CD14-positive monocyte (primary cell): ENCODE measurements at regions not wholly inside any gene's neighbourhood (a gene's known extent, or its start where the extent isn't known, plus 50 kb on each side); places are given as distances from the start of the nearest gene placed in this dataset.

ENCODE experiments used
- DNase-seq, 3 donors: peaks; one replicate each; pipeline ENCODE4 v3.0.0-alpha.2; 2011 to 2022
- H2AFZ ChIP-seq: 2 replicates; pipeline ENCODE4 v1.6.0; 2012; ENCODE audit warnings: mild to moderate bottlenecking, low read depth, low read length, inconsistent platforms; ENCODE audit not compliant: insufficient read depth, poor library complexity, severe bottlenecking
- H3K27ac ChIP-seq, 2 donors: 1 replicate in 1 of 2; 2 replicates in 1 of 2; pipeline ENCODE4 v1.5.1; 2012 to 2013; ENCODE audit warnings: low read length in 2 of 2, control low read depth in 1 of 2, inconsistent platforms in 1 of 2, low read depth in 1 of 2, mild to moderate bottlenecking in 1 of 2
- H3K27me3 ChIP-seq, 2 donors: one replicate each; pipeline versions ENCODE4 v1.6.0 to v1.6.1; 2011 to 2013; ENCODE audit warnings: low read length in 2 of 2; ENCODE audit not compliant: control insufficient read depth in 2 of 2, insufficient read depth in 2 of 2
- H3K36me3 ChIP-seq, 2 donors: replicated peaks in 1 of 2; 1 replicate in 1 of 2; 2 replicates in 1 of 2; pipeline versions ENCODE4 v1.5.1 to v1.6.1; 2012 to 2013; ENCODE audit warnings: low read length in 2 of 2, control low read depth in 1 of 2, inconsistent platforms in 1 of 2, mild to moderate bottlenecking in 1 of 2; ENCODE audit not compliant: insufficient read depth in 2 of 2, control insufficient read depth in 1 of 2
- H3K4me1 ChIP-seq, 2 donors: 1 replicate in 1 of 2; 2 replicates in 1 of 2; pipeline versions ENCODE4 v1.5.1 to v1.6.1; 2012 to 2013; ENCODE audit warnings: low read length in 2 of 2, control low read depth in 1 of 2, inconsistent platforms in 1 of 2, mild to moderate bottlenecking in 1 of 2, moderate library complexity in 1 of 2; ENCODE audit not compliant: insufficient read depth in 2 of 2, control insufficient read depth in 1 of 2
- H3K4me2 ChIP-seq: replicated peaks from 2 replicates; pipeline ENCODE3; 2012; ENCODE audit warnings: low read length, moderate library complexity, mild to moderate bottlenecking; ENCODE audit not compliant: poor library complexity, severe bottlenecking; ENCODE audit errors: extremely low read depth
- H3K4me3 ChIP-seq, 3 experiments: fragments of 200-600 bp in 1 of 3; sonication (generic) in 1 of 3; replicated peaks in 1 of 3; 1 replicate in 2 of 3; 2 replicates in 1 of 3; pipeline ENCODE4 v1.5.1; 2011 to 2013; ENCODE audit warnings: low read length in 3 of 3, mild to moderate bottlenecking in 3 of 3, control low read depth in 2 of 3, low read depth in 2 of 3, inconsistent platforms in 1 of 3, moderate library complexity in 1 of 3
- H3K79me2 ChIP-seq: 2 replicates; pipeline ENCODE4 v1.6.0; 2012; ENCODE audit warnings: mild to moderate bottlenecking, control low read depth, inconsistent platforms, low read length, moderate library complexity; ENCODE audit not compliant: insufficient read depth
- H3K9ac ChIP-seq: 2 replicates; pipeline ENCODE4 v1.6.0; 2017; ENCODE audit warnings: low read length, mild to moderate bottlenecking; ENCODE audit not compliant: insufficient read depth, poor library complexity, severe bottlenecking
- H3K9me3 ChIP-seq, 2 donors: replicated peaks in 1 of 2; 1 replicate in 1 of 2; 2 replicates in 1 of 2; pipeline versions ENCODE4 v1.5.1 to v1.6.1; 2012 to 2013; ENCODE audit warnings: low read length in 2 of 2, control low read depth in 1 of 2; ENCODE audit not compliant: control insufficient read depth in 1 of 2, insufficient read depth in 1 of 2
- H4K20me1 ChIP-seq: 2 replicates; pipeline ENCODE4 v1.6.0; 2012; ENCODE audit warnings: mild to moderate bottlenecking, low read length, control low read depth, moderate library complexity; ENCODE audit not compliant: insufficient read depth
- H3K27ac Mint-ChIP-seq, 7 donors: one replicate each; pipeline ENCODE4 v1.8.0; 2020; ENCODE audit warnings: mild to moderate bottlenecking in 7 of 7, mixed read lengths in 7 of 7, moderate library complexity in 6 of 7, inconsistent platforms in 2 of 7
- H3K27me3 Mint-ChIP-seq, 3 donors: one replicate each; pipeline ENCODE4 v1.8.0; 2021 to 2022; ENCODE audit warnings: low read depth in 3 of 3, mild to moderate bottlenecking in 3 of 3, mixed read lengths in 3 of 3, moderate library complexity in 3 of 3, inconsistent platforms in 1 of 3
- H3K36me3 Mint-ChIP-seq, 2 donors: one replicate each; pipeline ENCODE4 v1.8.0; 2020; ENCODE audit warnings: mixed read lengths in 2 of 2, inconsistent platforms in 1 of 2, mild to moderate bottlenecking in 1 of 2
- H3K4me1 Mint-ChIP-seq: one replicate; pipeline ENCODE4 v1.8.0; 2020; ENCODE audit warnings: mild to moderate bottlenecking, mixed read lengths
- H3K4me3 Mint-ChIP-seq, 2 donors: one replicate each; pipeline ENCODE4 v1.8.0; 2020; ENCODE audit warnings: mild to moderate bottlenecking in 2 of 2, mixed read lengths in 2 of 2, moderate library complexity in 1 of 2
- H3K9me3 Mint-ChIP-seq, 7 donors: one replicate each; pipeline ENCODE4 v1.8.0; 2020 to 2022; ENCODE audit warnings: mixed read lengths in 7 of 7, mild to moderate bottlenecking in 6 of 7, moderate library complexity in 6 of 7, inconsistent platforms in 2 of 7
- CTCF ChIP-seq: fragments of 200-600 bp; IDR thresholded peaks from one replicate; pipeline ENCODE4 v1.8.0; 2022; ENCODE audit warnings: antibody characterized with exemption, mild to moderate bottlenecking
- WGBS: methylation state at CpG from one replicate; pipeline ENCODE4 v1.1.5; 2013; ENCODE audit warnings: missing lambda C conversion rate; ENCODE audit not compliant: insufficient coverage; 5-methylcytosine and 5-hydroxymethylcytosine counted together
- intact Hi-C, 2 donors: fragments of 100-400 bp; cut with micrococcal nuclease; formaldehyde crosslinking; loops; one replicate each; pipeline versions ENCODE4 v1.15.0 to v1.15.1; 2023

GRCh38 chr10:78658645-78659597, 409.8 kb upstream of the ZMIZ1 start:
- no peak overlapping the region for H2AFZ ChIP-seq
- H3K4me2 ChIP-seq = no peak overlapping the region
- Mint-ChIP-seq H3K4me1 (peaks cover 1% of the 10 kb centered on the region), H3K4me3 (no peak overlapping the region), H3K36me3 (no peaks in the 10 kb centered on the region), H3K27ac (no peak overlapping the region), H3K9me3 (peaks cover 0 to 2% (median 1%) of the 10 kb centered on the region in 7 donors), H3K27me3 (peaks cover 2 to 4% (median 3%) of the 10 kb centered on the region in 3 donors)
- no peaks in the 10 kb centered on the region for H3K9me3 ChIP-seq
- H3K27ac ChIP-seq = no peak overlapping the region
- no peaks in the 10 kb centered on the region for H3K79me2 ChIP-seq
- no peak for DNase-seq
- WGBS = 94% methylated on average over 6 of the region's 8 CpGs
- no peaks in the 10 kb centered on the region for H3K27me3 ChIP-seq
- H3K4me1 ChIP-seq = no peaks in the 10 kb centered on the region
- no peak overlapping the region for H3K9ac ChIP-seq
- intact Hi-C loops = loop anchor here (5.0 to 10.0 kb wide), 3 partner anchors 126 to 612 kb away; no protein-coding TSS in a partner anchor
- H4K20me1 ChIP-seq = no peaks in the 10 kb centered on the region
- no peak for TF ChIP-seq CTCF
- no peaks in the 10 kb centered on the region for H3K36me3 ChIP-seq
- H3K4me3 ChIP-seq = no peak overlapping the region

- Mint-ChIP-seq H3K27ac (no peak overlapping the region), H3K9me3 (peaks cover 0 to 8% (median 3%) of the 10 kb centered on the region in 7 donors), H3K4me1 (peaks cover 1% of the 10 kb centered on the region), H3K27me3 (peaks cover under 1 to 2% (median 2%) of the 10 kb centered on the region in 3 donors), H3K4me3 (no peak overlapping the region), H3K36me3 (no peaks in the 10 kb centered on the region)
- Histone ChIP-seq H3K4me1 (no peaks in the 10 kb centered on the region), H3K9me3 (peaks cover 0 to 4% of the 10 kb centered on the region in 2 donors), H2AFZ (no peak overlapping the region), H3K79me2 (no peaks in the 10 kb centered on the region), H3K4me2 (no peak overlapping the region), H4K20me1 (no peaks in the 10 kb centered on the region), H3K4me3 (no peak overlapping the region), H3K27ac (no peak overlapping the region), H3K27me3 (no peaks in the 10 kb centered on the region), H3K36me3 (no peaks in the 10 kb centered on the region), H3K9ac (no peak overlapping the region)
- DNase-seq = no peak
- intact Hi-C loops = loop anchor here (5.0 to 10.0 kb wide), 3 partner anchors 125 to 612 kb away; no protein-coding TSS in a partner anchor
- no peak for TF ChIP-seq CTCF
These were observed 409.2 kb upstream of the ZMIZ1 start for GRCh38 chr10:78659598-78659967.
